Esophagus muscularis mucosa (tissue), 3 donors: ENCODE measurements at regions not wholly inside any gene's neighbourhood (a gene's known extent, or its start where the extent isn't known, plus 50 kb on each side); places are given as distances from the start of the nearest gene placed in this dataset.

Experiments used
- EP300 ChIP-seq: sonication (generic); formaldehyde crosslinking; IDR thresholded peaks from one replicate; pipeline ENCODE4 v1.6.1; 2017; ENCODE audit warnings: antibody characterized with exemption
- POLR2A ChIP-seq: fragments of 450-650 bp; IDR thresholded peaks from one replicate; pipeline ENCODE4 v1.6.1; 2017; ENCODE audit warnings: antibody characterized with exemption, moderate library complexity, mild to moderate bottlenecking, low read depth
- POLR2AphosphoS5 ChIP-seq, 2 donors: sonication (generic); formaldehyde crosslinking; IDR thresholded peaks; one replicate each; pipeline ENCODE4 v1.6.1; 2017; ENCODE audit warnings: antibody characterized with exemption in 2 of 2

DNA sequence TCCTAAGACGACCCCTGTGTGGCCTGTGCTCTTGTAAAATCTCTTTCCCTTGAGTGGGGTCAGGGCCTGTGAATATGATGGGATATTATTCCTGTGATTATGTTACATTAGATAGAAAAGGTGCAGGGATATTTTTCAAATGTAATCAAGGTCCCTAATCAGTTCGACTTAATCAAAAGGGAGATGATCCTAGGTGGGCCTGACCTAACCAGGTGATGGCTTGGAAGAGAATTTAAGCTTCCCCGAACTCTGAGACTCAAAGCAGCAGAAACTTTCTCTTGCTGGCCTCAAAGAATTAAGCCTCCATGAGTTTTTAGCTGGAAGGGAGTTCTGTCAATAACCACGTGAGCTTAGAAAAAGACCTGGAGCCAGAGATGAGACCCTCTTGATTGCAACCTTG lies 124.7 kb downstream of the MAF start:
- TF ChIP-seq POLR2AphosphoS5 (IDR thresholded peaks at IDR 0.05) (no peak), EP300 (no peak), POLR2A (no peak)
